PC-3 (cell line): ENCODE measurements at regions not wholly inside any gene's neighbourhood (a gene's known extent, or its start where the extent isn't known, plus 50 kb on each side); places are given as distances from the start of the nearest gene placed in this dataset.

Experiments used
- ATAC-seq: fragments of 200-7000 bp; cut with Tn5 transposase; 2 replicates; pipeline ENCODE4 v1.9.1; 2020; ENCODE audit warnings: mild to moderate bottlenecking, moderate library complexity
- BruUV-seq: library from RNA; stranded (reverse); fragments of 400-500 nt; replicated peaks from 2 replicates; lab custom pipeline; 2021; lab: Mats Ljungman, UMichigan
- CTCF ChIA-PET: fragments of 300-600 bp; sonication (Branson Sonifier 250); formaldehyde crosslinking; loops from one replicate; lab custom pipeline; 2022; ENCODE audit warnings: antibody characterized with exemption; lab: Charles Lee
- POLR2A ChIA-PET: fragments of 300-600 bp; sonication (Branson Sonifier 250); formaldehyde crosslinking; loops from one replicate; lab custom pipeline; 2022; ENCODE audit warnings: antibody characterized with exemption; ENCODE audit not compliant: unreplicated experiment; lab: Charles Lee
- DNase-seq: peaks from one replicate; pipeline ENCODE4 v3.0.0-alpha.2; 2015
- H2AFZ ChIP-seq: fragments of 300-600 bp; sonication (generic); 2 replicates; pipeline ENCODE4 v1.6.0; 2016; ENCODE audit warnings: antibody characterized with exemption, low read length
- H3F3A ChIP-seq: fragments of 300-600 bp; sonication (generic); one replicate; pipeline ENCODE4 v1.6.0; 2017; ENCODE audit warnings: antibody characterized with exemption, low read length, control low read depth, mild to moderate bottlenecking; ENCODE audit not compliant: unreplicated experiment
- H3K27ac ChIP-seq: fragments of 300-600 bp; sonication (generic); 2 replicates; pipeline ENCODE4 v1.5.1; 2016; ENCODE audit warnings: mild to moderate bottlenecking, low read length
- H3K27me3 ChIP-seq: fragments of 300-600 bp; sonication (generic); 2 replicates; pipeline ENCODE4 v1.6.1; 2016; ENCODE audit warnings: low read length, mixed read lengths
- H3K36me3 ChIP-seq: fragments of 300-600 bp; sonication (generic); 2 replicates; pipeline ENCODE4 v1.6.1; 2016; ENCODE audit warnings: low read depth, mixed run types, low read length, mixed read lengths
- H3K4me1 ChIP-seq: fragments of 300-600 bp; sonication (generic); 2 replicates; pipeline ENCODE4 v1.5.1; 2016; ENCODE audit warnings: low read length; ENCODE audit not compliant: insufficient read depth
- H3K4me2 ChIP-seq: fragments of 300-600 bp; sonication (generic); 2 replicates; pipeline ENCODE4 v1.6.0; 2016; ENCODE audit warnings: low read length
- H3K4me3 ChIP-seq: fragments of 300-600 bp; sonication (generic); 2 replicates; pipeline ENCODE4 v1.5.1; 2016; ENCODE audit warnings: mild to moderate bottlenecking, low read length, mixed read lengths
- H3K79me2 ChIP-seq: fragments of 300-600 bp; sonication (generic); 2 replicates; pipeline ENCODE4 v1.6.1; 2017; ENCODE audit warnings: low read length, mixed read lengths
- H3K9ac ChIP-seq: fragments of 300-600 bp; sonication (generic); 2 replicates; pipeline ENCODE4 v1.6.0; 2016; ENCODE audit warnings: mild to moderate bottlenecking, low read length
- H3K9me2 ChIP-seq: fragments of 300-600 bp; sonication (generic); replicated peaks from 2 replicates; pipeline ENCODE4 v1.6.1; 2016; ENCODE audit warnings: mixed run types, low read length, mixed read lengths
- H3K9me3 ChIP-seq: fragments of 300-600 bp; sonication (generic); 2 replicates; pipeline ENCODE4 v1.6.1; 2016; ENCODE audit warnings: low read length, mixed read lengths
- H4K20me1 ChIP-seq: fragments of 300-600 bp; sonication (generic); 2 replicates; pipeline ENCODE4 v1.6.1; 2016; ENCODE audit warnings: low read length, mixed read lengths
- CTCF ChIP-seq: fragments of 300-600 bp; sonication (generic); conservative IDR thresholded peaks from 2 replicates; pipeline ENCODE4 v1.5.1; 2017; ENCODE audit warnings: antibody characterized with exemption, low read depth, mild to moderate bottlenecking, low read length
- EZH2 ChIP-seq: fragments of 300-600 bp; sonication (generic); IDR thresholded peaks from one replicate; pipeline ENCODE4 v1.6.1; 2017; ENCODE audit warnings: antibody characterized with exemption, mild to moderate bottlenecking, low read length; ENCODE audit not compliant: unreplicated experiment
- EZH2phosphoT487 ChIP-seq: fragments of 300-600 bp; sonication (generic); IDR thresholded peaks from 2 replicates; pipeline ENCODE4 v1.6.1; 2018; ENCODE audit warnings: mild to moderate bottlenecking, antibody characterized with exemption, low read length, borderline replicate concordance
- intact Hi-C: fragments of 100-400 bp; cut with micrococcal nuclease; formaldehyde crosslinking; loops from 2 replicates; pipeline ENCODE4 v1.9.0; 2023

- CTCF ChIA-PET: interaction anchor here (0.6 kb wide), 1 partner anchor 102 kb away, joined by 3 read pairs; no protein-coding TSS in a partner anchor
Measured at GRCh38 chr4:87716371-87717265, 66.5 kb downstream of the DMP1 start.

GRCh38 chr4:87717276-87718031 lies 67.4 kb downstream of the DMP1 start:
- BruUV-seq: no TSS peak
- TF ChIP-seq CTCF (no peak), EZH2phosphoT487 (no peak), EZH2 (no peak)
- Histone ChIP-seq H3K36me3 (no peaks in the 10 kb centered on the region), H3K79me2 (no peaks in the 10 kb centered on the region), H3K27ac (no peak overlapping the region), H3F3A (no peaks in the 10 kb centered on the region), H3K4me2 (no peak overlapping the region), H3K4me3 (no peak overlapping the region), H2AFZ (no peak overlapping the region), H3K9me2 (no peaks in the 10 kb centered on the region), H4K20me1 (no peaks in the 10 kb centered on the region), H3K9ac (no peak overlapping the region), H3K27me3 (no peaks in the 10 kb centered on the region), H3K4me1 (no peaks in the 10 kb centered on the region), H3K9me3 (no peaks in the 10 kb centered on the region)
- ChIA-PET POLR2A (no interaction called here), CTCF (interaction anchor here (0.6 kb wide), 1 partner anchor 101 kb away, joined by 3 read pairs; no protein-coding TSS in a partner anchor)
- intact Hi-C loops: no loop called here
- DNase-seq (peak; percentile 14), ATAC-seq (peak; percentile 60)

More at GRCh38 chr4:87716371-87717265, 66.5 kb downstream of the DMP1 start:
- no peak overlapping the region for H3K4me2 ChIP-seq
- H3K9me3 ChIP-seq: no peaks in the 10 kb centered on the region
- no peak overlapping the region for H3K27ac ChIP-seq
- no TSS peak for BruUV-seq
- H3K4me1 ChIP-seq: no peaks in the 10 kb centered on the region
- no peak for TF ChIP-seq EZH2
- H3K27me3 ChIP-seq: no peaks in the 10 kb centered on the region
- no peaks in the 10 kb centered on the region for H4K20me1 ChIP-seq
- POLR2A ChIA-PET: no interaction called here
- no peaks in the 10 kb centered on the region for H3F3A ChIP-seq
- intact Hi-C loops: no loop called here
- H3K79me2 ChIP-seq: no peaks in the 10 kb centered on the region
- ATAC-seq (no peak), DNase-seq (peak; percentile 15)
- no peak overlapping the region for H3K4me3 ChIP-seq
- H3K9me2 ChIP-seq: no peaks in the 10 kb centered on the region
- H3K36me3 ChIP-seq: no peaks in the 10 kb centered on the region
- no peak overlapping the region for H2AFZ ChIP-seq
- H3K9ac ChIP-seq: no peak overlapping the region

- CTCF ChIA-PET: no interaction called here
- H3K4me1 ChIP-seq: no peaks in the 10 kb centered on the region
Measured at GRCh38 chr4:87718217-87718835, 68.2 kb downstream of the DMP1 start.

More at GRCh38 chr4:87718217-87718835, 68.2 kb downstream of the DMP1 start:
- no peaks in the 10 kb centered on the region for H3K9me2 ChIP-seq
- no peak overlapping the region for H3K9ac ChIP-seq
- no peaks in the 10 kb centered on the region for H4K20me1 ChIP-seq
- H3K4me2 ChIP-seq: no peak overlapping the region
- H3K4me3 ChIP-seq: no peak overlapping the region
- intact Hi-C loops: no loop called here
- no peak overlapping the region for H3K27ac ChIP-seq
- no TSS peak for BruUV-seq
- TF ChIP-seq EZH2 (no peak), CTCF (no peak), EZH2phosphoT487 (no peak)
- no peak overlapping the region for H2AFZ ChIP-seq
- ATAC-seq (no peak), DNase-seq (no peak)
- H3F3A ChIP-seq: no peaks in the 10 kb centered on the region
- H3K79me2 ChIP-seq: no peaks in the 10 kb centered on the region
- H3K36me3 ChIP-seq: no peaks in the 10 kb centered on the region
- POLR2A ChIA-PET: no interaction called here
- H3K27me3 ChIP-seq: no peaks in the 10 kb centered on the region
- no peaks in the 10 kb centered on the region for H3K9me3 ChIP-seq
